ENCODE measurements at regions not wholly inside any gene's neighbourhood (a gene's known extent, or its start where the extent isn't known, plus 50 kb on each side); places are given as distances from the start of the nearest gene placed in this dataset.

GRCh38 chr7:106565428-106565827, 95.5 kb downstream of the CCDC71L start:
- ATAC-seq (ENCODE audit: insufficient number of reproducible peaks, low FRiP score, low read depth) (no peak), DNase-seq (ENCODE audit: low spot score) (no peak)
- H3K27ac ChIP-seq = no peak overlapping the region
- no peak overlapping the region for H3K4me3 ChIP-seq
- H3K9me3 ChIP-seq = no peaks in the 10 kb centered on the region
- H3K36me3 ChIP-seq = no peaks in the 10 kb centered on the region
- no peaks in the 10 kb centered on the region for H3K27me3 ChIP-seq (replicated peaks; ENCODE audit: insufficient read depth)
- H3K4me1 ChIP-seq (ENCODE audit: control insufficient read depth in 1 of 2, low read depth in 2 of 2) = peaks cover 4 to 7% of the 10 kb centered on the region in 2 donors
- TF ChIP-seq CTCF (IDR thresholded peaks at IDR 0.05) = no peak

DNA sequence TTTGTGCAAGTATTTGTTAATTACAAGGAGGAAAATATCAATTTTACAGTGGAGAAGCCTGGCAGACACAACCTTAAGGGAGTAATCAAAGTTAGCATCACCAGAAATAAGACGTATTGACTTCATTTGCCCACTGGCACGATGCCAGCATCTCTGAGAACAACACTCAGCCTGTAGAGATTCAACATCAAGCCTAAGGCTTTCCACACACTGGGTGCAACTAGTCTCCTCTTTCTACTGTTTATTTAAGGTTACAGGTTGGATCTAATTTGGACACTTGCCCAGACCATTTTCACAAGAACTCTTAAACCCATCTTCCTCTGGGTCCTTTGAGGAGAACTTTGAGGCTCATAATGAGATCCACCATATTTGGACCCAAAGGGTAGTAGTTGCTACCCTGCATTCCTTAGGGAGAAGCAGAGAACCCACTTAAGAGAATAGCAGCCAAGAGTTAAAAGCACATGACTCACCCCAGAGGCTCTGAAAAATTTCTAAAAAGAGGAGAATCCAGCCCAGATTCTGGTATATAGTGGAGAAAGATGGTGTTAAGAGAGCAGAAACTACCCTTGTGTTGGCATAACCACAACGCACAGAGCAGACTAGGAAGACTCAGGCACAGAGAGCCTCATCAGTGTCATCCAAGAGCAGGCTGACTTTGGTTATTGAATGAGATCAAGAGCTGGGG, 97.3 kb downstream of the CCDC71L start:
- no peak for TF ChIP-seq CTCF (IDR thresholded peaks at IDR 0.05)
- Histone ChIP-seq H3K4me1 (ENCODE audit: control insufficient read depth in 1 of 2, low read depth in 2 of 2) (peaks cover 0 to 3% of the 10 kb centered on the region in 2 donors), H3K27me3 (replicated peaks; ENCODE audit: insufficient read depth) (no peaks in the 10 kb centered on the region), H3K9me3 (no peaks in the 10 kb centered on the region), H3K27ac (no peak overlapping the region), H3K4me3 (no peak overlapping the region), H3K36me3 (no peaks in the 10 kb centered on the region)
- no peak for ATAC-seq (ENCODE audit: insufficient number of reproducible peaks, low FRiP score, low read depth)
- no peak for DNase-seq (ENCODE audit: low spot score)

DNA sequence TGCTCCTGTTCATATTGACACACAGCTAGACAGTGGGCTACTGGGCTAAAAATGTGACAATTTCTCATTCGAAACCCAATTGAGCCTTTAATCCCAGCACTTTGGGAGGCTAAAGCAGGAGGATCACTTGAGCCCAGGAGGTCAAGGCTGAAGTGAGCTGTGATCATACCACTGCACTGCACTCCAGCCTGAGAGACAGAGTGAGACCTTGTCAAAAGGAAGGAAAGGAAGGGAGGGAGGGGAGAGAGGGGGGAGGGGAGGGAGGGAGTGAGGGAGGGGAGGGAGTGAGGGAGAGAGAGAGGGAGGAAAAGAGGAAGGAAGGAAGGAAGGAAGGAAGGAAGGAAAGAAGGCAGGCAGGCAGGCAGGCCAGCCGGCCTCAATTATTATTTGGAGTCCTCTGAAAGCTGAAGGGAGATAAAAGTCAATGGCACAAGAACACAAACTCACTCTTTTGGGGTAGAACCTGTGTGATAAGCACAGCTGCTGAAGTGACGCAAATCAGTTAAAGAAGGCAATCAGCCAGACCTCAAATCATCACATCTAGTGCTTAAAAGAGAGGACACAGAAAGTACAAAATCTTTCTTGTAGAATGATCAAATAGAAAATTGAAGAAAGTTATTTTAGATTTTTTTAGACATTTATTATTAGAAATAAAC, 98.1 kb downstream of the CCDC71L start:
- no peak for TF ChIP-seq CTCF (IDR thresholded peaks at IDR 0.05)
- Histone ChIP-seq H3K36me3 (no peaks in the 10 kb centered on the region), H3K27ac (no peak overlapping the region), H3K4me3 (no peak overlapping the region), H3K9me3 (no peaks in the 10 kb centered on the region), H3K27me3 (replicated peaks; ENCODE audit: insufficient read depth) (no peaks in the 10 kb centered on the region), H3K4me1 (ENCODE audit: control insufficient read depth in 1 of 2, low read depth in 2 of 2) (no peaks in the 10 kb centered on the region)
- ATAC-seq (ENCODE audit: insufficient number of reproducible peaks, low FRiP score, low read depth) (no peak), DNase-seq (ENCODE audit: low spot score) (no peak)

GRCh38 chr7:106561666-106562411, 99.1 kb downstream of the CCDC71L start:
- Histone ChIP-seq H3K36me3 (no peaks in the 10 kb centered on the region), H3K9me3 (no peaks in the 10 kb centered on the region), H3K27me3 (replicated peaks; ENCODE audit: insufficient read depth) (no peaks in the 10 kb centered on the region), H3K4me1 (ENCODE audit: control insufficient read depth in 1 of 2, low read depth in 2 of 2) (no peaks in the 10 kb centered on the region), H3K4me3 (no peak overlapping the region), H3K27ac (no peak overlapping the region)
- no peak for TF ChIP-seq CTCF (IDR thresholded peaks at IDR 0.05)
- no peak for ATAC-seq (ENCODE audit: insufficient number of reproducible peaks, low FRiP score, low read depth)
- DNase-seq (ENCODE audit: low spot score) = no peak

GRCh38 chr7:106561151-106561550, 99.8 kb downstream of the CCDC71L start:
- no peak overlapping the region for H3K27ac ChIP-seq
- H3K4me3 ChIP-seq = no peak overlapping the region
- ATAC-seq (ENCODE audit: insufficient number of reproducible peaks, low FRiP score, low read depth) (no peak), DNase-seq (ENCODE audit: low spot score) (no peak)
- no peaks in the 10 kb centered on the region for H3K4me1 ChIP-seq (ENCODE audit: control insufficient read depth in 1 of 2, low read depth in 2 of 2)
- H3K36me3 ChIP-seq = no peaks in the 10 kb centered on the region
- no peaks in the 10 kb centered on the region for H3K27me3 ChIP-seq (replicated peaks; ENCODE audit: insufficient read depth)
- no peak for TF ChIP-seq CTCF (IDR thresholded peaks at IDR 0.05)
- H3K9me3 ChIP-seq = no peaks in the 10 kb centered on the region

Data from thoracic aorta (tissue), 2 donors.